ENCODE measurements at regions not wholly inside any gene's neighbourhood (a gene's known extent, or its start where the extent isn't known, plus 50 kb on each side); places are given as distances from the start of the nearest gene placed in this dataset.

DNA sequence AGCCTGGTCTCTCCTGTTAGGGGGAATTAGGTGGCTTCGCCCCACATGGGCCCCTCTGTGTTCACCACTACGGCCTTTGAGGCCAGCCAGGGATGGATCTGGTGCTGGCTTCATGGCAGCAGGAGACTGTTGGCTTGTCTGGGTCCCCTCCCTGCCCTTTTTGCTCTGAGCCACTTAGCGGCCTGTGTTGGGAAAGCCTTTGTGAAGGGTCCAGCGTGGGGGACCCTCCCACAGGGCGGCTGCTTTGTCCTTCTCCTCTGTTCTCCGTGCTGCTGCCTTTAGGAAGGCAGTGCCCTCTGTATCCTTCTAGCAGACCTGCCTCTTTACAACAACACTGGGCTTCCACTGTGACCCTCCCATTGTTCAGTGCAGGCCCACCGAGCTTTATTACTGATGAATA is 118.4 kb downstream of the TSN start:
- TF ChIP-seq, protein P1, sequence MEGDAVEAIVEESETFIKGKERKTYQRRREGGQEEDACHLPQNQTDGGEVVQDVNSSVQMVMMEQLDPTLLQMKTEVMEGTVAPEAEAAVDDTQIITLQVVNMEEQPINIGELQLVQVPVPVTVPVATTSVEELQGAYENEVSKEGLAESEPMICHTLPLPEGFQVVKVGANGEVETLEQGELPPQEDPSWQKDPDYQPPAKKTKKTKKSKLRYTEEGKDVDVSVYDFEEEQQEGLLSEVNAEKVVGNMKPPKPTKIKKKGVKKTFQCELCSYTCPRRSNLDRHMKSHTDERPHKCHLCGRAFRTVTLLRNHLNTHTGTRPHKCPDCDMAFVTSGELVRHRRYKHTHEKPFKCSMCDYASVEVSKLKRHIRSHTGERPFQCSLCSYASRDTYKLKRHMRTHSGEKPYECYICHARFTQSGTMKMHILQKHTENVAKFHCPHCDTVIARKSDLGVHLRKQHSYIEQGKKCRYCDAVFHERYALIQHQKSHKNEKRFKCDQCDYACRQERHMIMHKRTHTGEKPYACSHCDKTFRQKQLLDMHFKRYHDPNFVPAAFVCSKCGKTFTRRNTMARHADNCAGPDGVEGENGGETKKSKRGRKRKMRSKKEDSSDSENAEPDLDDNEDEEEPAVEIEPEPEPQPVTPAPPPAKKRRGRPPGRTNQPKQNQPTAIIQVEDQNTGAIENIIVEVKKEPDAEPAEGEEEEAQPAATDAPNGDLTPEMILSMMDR (IDR thresholded peaks at IDR 0.05) = no peak
- no peak for TF ChIP-seq EZH2 (IDR thresholded peaks at IDR 0.05; ENCODE audit: borderline replicate concordance, insufficient read depth, low read depth, low read length, poor library complexity, severe bottlenecking)
